ENCODE measurements at regions not wholly inside any gene's neighbourhood (a gene's known extent, or its start where the extent isn't known, plus 50 kb on each side); places are given as distances from the start of the nearest gene placed in this dataset.
"Not testable (repeated sequence)": the region's sequence is repeated elsewhere in the genome, so short reads cannot be mapped to it uniquely, and the experiment has no call there.

DNA sequence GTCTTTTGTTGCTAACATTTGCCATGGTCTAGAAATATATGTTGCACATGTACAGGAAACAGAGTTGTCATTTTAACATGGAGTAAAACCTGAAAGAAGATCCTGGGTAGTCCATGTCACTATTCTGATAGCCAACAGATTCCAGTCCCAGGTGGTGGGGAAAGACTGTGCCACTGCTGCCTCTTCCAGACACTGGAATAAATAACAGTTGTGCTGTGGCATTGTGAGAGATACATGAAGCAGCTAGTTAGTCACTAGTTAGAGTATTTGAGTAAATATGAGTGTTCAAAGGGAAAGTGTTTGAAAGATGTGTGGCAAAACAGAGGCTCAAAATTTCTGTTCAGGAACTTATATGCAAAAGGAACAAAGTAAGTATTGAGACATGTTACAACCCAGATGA, 1408.3 kb downstream of the EFNA5 start:
- no peak overlapping the region for H3K27ac ChIP-seq (ENCODE audit: insufficient read depth, low read depth, low read length)
- H3K4me3 ChIP-seq (replicated peaks in 1 of 3; ENCODE audit: insufficient read depth in 1 of 3, low read depth in 1 of 3, low read length in 3 of 3) = no peak overlapping the region
- no peaks in the 10 kb centered on the region for H3K79me2 ChIP-seq (ENCODE audit: control insufficient read depth, insufficient read depth, low read length)
- intact Hi-C loops (cut with micrococcal nuclease) (loop anchor here (10.0 kb wide), 2 partner anchors 492 to 1312 kb away; no protein-coding TSS in a partner anchor), dilution Hi-C loops (cut with MboI; ENCODE audit: extremely low pct_ligation_motif_present, low sequenced_read_pairs) (no loop called here)
- no peaks in the 10 kb centered on the region for H3K4me1 ChIP-seq (ENCODE audit: control insufficient read depth, extremely low read depth, insufficient read depth, low read length)
- no peaks in the 10 kb centered on the region for H3K9me1 ChIP-seq (replicated peaks; ENCODE audit: control insufficient read depth, extremely low read depth, insufficient read depth, low read length)
- no peak for FAIRE-seq
- BruUV-seq (replicated peaks) = no TSS peak
- CTCF ChIA-PET = no interaction called here
- POLR2A ChIA-PET = no interaction called here
- H4K20me1 ChIP-seq (replicated peaks; ENCODE audit: control insufficient read depth, extremely low read depth, insufficient read depth, low read length) = no peaks in the 10 kb centered on the region
- H3K9ac ChIP-seq (replicated peaks; ENCODE audit: extremely low read depth, insufficient read depth, low read length) = no peak overlapping the region
- H2AFZ ChIP-seq (ENCODE audit: low read depth, low read length) = no peak overlapping the region
- no peaks in the 10 kb centered on the region for H3K9me3 ChIP-seq (replicated peaks; ENCODE audit: control insufficient read depth, insufficient read depth, low read length)
- DNase-seq (ENCODE audit: low read depth, low spot score) = no peak
- no peaks in the 10 kb centered on the region for H3K36me3 ChIP-seq (ENCODE audit: control insufficient read depth in 2 of 2, extremely low read depth in 1 of 2, insufficient read depth in 2 of 2, low read length in 2 of 2)
- no peak overlapping the region for H3K4me2 ChIP-seq (ENCODE audit: insufficient read depth, low read length)
- no peaks in the 10 kb centered on the region for H3K27me3 ChIP-seq (ENCODE audit: control insufficient read depth in 2 of 2, insufficient read depth in 2 of 2, low read length in 2 of 2)
- TF ChIP-seq CTCF (IDR thresholded peaks at IDR 0.05; ENCODE audit: extremely low read depth in 1 of 2, insufficient read depth in 1 of 2, low read depth in 1 of 2, low read length in 2 of 2) (no peak), MYC (IDR thresholded peaks at IDR 0.05; ENCODE audit: low read depth, low read length) (no peak), POLR2A (IDR thresholded peaks at IDR 0.05; ENCODE audit: low read depth, low read length) (no peak), JUN (IDR thresholded peaks at IDR 0.05; ENCODE audit: borderline replicate concordance, insufficient read depth, insufficient read length, low read depth) (no peak), POLR2AphosphoS5 (IDR thresholded peaks at IDR 0.05; ENCODE audit: insufficient read depth, low read depth, low read length) (no peak), FOS (IDR thresholded peaks at IDR 0.05; ENCODE audit: borderline replicate concordance, insufficient read depth, low read length) (no peak), EZH2 (IDR thresholded peaks at IDR 0.05; ENCODE audit: borderline replicate concordance, low read depth, low read length, severe bottlenecking) (no peak), MAX (IDR thresholded peaks at IDR 0.05; ENCODE audit: insufficient read depth, insufficient read length) (no peak), GATA2 (IDR thresholded peaks at IDR 0.05; ENCODE audit: insufficient read depth, insufficient read length, low read depth, low read length) (no peak)

DNA sequence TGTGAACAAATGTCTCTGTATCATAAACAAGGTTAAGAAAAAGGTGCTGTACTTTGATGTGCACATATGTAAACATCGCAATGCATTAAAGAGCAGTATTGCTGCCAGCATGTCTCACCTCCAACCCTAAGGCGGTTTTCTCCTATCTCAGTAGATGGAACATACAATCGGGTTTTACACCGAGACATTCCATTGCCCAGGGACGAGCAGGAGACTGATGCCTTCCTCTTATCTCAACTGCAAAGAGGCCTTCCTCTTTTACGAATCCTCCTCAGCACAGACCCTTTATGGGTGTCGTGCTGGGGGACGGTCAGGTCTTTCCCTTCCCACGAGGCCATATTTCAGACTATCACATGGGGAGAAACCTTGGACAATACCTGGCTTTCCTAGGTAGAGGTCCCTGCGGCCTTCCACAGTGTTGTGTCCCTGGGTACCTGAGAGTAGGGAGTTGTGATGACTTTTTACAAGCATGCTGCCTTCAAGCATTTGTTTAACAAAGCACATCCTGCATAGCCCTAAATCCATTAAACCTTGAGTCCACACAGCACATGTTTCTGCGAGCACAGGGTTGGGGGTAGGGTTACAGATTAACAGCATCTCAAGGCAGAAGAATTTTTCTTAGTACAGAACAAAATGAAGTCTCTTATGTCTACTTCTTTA, 1411.2 kb downstream of the EFNA5 start:
- BruUV-seq (replicated peaks); H3K9ac ChIP-seq (replicated peaks; ENCODE audit: extremely low read depth, insufficient read depth, low read length); dilution Hi-C loops (cut with MboI; ENCODE audit: extremely low pct_ligation_motif_present, low sequenced_read_pairs); H3K4me1 ChIP-seq (ENCODE audit: control insufficient read depth, extremely low read depth, insufficient read depth, low read length); H3K4me2 ChIP-seq (ENCODE audit: insufficient read depth, low read length); DNase-seq (ENCODE audit: low read depth, low spot score); H2AFZ ChIP-seq (ENCODE audit: low read depth, low read length); H3K36me3 ChIP-seq (ENCODE audit: control insufficient read depth in 2 of 2, extremely low read depth in 1 of 2, insufficient read depth in 2 of 2, low read length in 2 of 2); FAIRE-seq; H3K79me2 ChIP-seq (ENCODE audit: control insufficient read depth, insufficient read depth, low read length); H3K4me3 ChIP-seq (replicated peaks in 1 of 3; ENCODE audit: insufficient read depth in 1 of 3, low read depth in 1 of 3, low read length in 3 of 3); POLR2A ChIA-PET; H4K20me1 ChIP-seq (replicated peaks; ENCODE audit: control insufficient read depth, extremely low read depth, insufficient read depth, low read length); H3K9me3 ChIP-seq (replicated peaks; ENCODE audit: control insufficient read depth, insufficient read depth, low read length); H3K27ac ChIP-seq (ENCODE audit: insufficient read depth, low read depth, low read length); H3K27me3 ChIP-seq (ENCODE audit: control insufficient read depth in 2 of 2, insufficient read depth in 2 of 2, low read length in 2 of 2); H3K9me1 ChIP-seq (replicated peaks; ENCODE audit: control insufficient read depth, extremely low read depth, insufficient read depth, low read length): not testable (repeated sequence)
- intact Hi-C loops (cut with micrococcal nuclease) = loop anchor here (10.0 kb wide), 2 partner anchors 495 to 1315 kb away; no protein-coding TSS in a partner anchor
- CTCF ChIA-PET = interaction anchor here (0.9 kb wide), 1 partner anchor 10 kb away, joined by 3 read pairs; no protein-coding TSS in a partner anchor

All from endothelial cell of umbilical vein (primary cell).